GM12891 (cell line): ENCODE measurements at regions not wholly inside any gene's neighbourhood (a gene's known extent, or its start where the extent isn't known, plus 50 kb on each side); places are given as distances from the start of the nearest gene placed in this dataset.

Experiments
- POLR2A ChIP-seq: IDR thresholded peaks from 2 replicates; pipeline ENCODE4 v1.6.1; 2011; ENCODE audit warnings: low read depth, low read length, control low read depth
- SPI1 ChIP-seq: IDR thresholded peaks from 2 replicates; pipeline ENCODE4 v1.6.1; 2011; ENCODE audit warnings: low read depth, low read length, control low read depth
- TAF1 ChIP-seq: IDR thresholded peaks from 2 replicates; pipeline ENCODE4 v1.6.1; 2011; ENCODE audit warnings: low read depth, low read length, control low read depth

DNA sequence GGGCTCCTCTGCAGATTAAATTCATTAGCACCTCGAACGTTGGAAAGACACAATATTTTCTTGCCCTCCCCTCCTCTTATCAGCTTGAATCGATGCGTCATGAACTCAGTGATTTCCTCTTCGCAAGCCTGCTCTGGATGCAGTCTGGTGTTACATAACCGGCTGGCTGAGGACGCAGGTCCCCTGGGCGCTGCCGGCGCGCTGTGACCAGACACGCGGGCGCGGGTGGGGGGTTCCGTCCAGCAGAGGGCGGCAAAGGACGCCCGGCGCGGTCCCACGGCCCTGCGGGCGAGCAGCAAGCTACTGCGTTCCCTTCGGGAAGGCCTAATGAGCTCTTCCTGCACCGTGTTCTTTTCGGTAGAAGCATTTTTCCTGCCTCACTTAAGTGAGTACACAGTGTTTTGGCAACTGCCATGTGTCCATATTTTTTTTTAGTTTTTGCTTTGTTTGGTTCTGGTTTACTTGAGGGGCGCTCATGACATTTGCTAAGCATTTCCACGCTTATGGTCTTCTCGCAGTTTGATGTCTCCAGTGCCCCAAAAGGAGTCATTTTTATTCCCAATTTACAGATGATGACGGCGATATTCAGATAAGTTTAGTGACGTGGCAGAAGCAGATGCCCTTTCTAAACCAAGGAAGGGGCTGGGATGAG is 112.2 kb upstream of the MBNL2 start:
- TF ChIP-seq POLR2A (no peak), TAF1 (no peak), SPI1 (no peak)
